ENCODE measurements at regions not wholly inside any gene's neighbourhood (a gene's known extent, or its start where the extent isn't known, plus 50 kb on each side); places are given as distances from the start of the nearest gene placed in this dataset.

DNA sequence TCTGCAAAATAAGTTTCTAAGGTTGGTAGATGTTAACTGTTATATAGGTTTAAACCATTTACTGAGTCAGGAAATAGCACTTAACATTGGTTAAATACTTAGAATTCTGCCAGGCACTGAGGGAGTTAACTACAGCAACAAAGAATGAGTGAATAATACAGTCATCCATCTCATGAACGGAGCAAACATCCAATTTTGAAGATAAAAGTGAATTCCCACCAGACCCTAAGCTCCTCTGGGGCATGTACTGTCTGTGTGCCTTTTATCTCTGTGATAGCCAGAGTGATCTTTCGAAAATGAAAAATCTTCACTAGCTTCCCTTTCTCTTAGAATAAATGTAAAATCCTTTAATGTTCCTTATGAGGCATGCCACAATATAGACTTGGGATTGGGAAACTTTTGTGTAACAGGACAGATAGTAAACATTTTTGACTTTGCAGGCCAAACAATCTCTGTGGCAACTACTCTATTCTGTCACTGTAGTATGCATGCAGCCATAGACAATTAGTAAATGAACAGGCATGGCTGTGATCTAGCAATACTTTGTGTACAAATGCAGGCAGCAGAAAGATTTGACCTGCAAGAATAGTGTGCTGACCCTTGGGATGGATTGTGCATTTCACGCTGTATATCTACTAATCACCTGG, 294.5 kb upstream of the LMCD1 start:
- TF ChIP-seq CTCF (IDR thresholded peaks at IDR 0.05) (no peak), POLR2A (IDR thresholded peaks at IDR 0.05) (no peak)
